ENCODE measurements at regions not wholly inside any gene's neighbourhood (a gene's known extent, or its start where the extent isn't known, plus 50 kb on each side); places are given as distances from the start of the nearest gene placed in this dataset.

- Histone ChIP-seq H3K4me2 (no peak overlapping the region), H3K27me3 (ENCODE audit: insufficient read depth) (no peaks in the 10 kb centered on the region), H3K4me1 (ENCODE audit: insufficient read depth) (no peaks in the 10 kb centered on the region), H3K36me3 (ENCODE audit: insufficient read depth) (no peaks in the 10 kb centered on the region), H3K4me3 (no peak overlapping the region), H2AFZ (no peak overlapping the region), H4K20me1 (replicated peaks; ENCODE audit: insufficient read depth) (no peaks in the 10 kb centered on the region; the same call in 1 of the 2 replicates), H3F3A (replicated peaks; ENCODE audit: low read depth) (no peaks in the 10 kb centered on the region), H3K27ac (ENCODE audit: low read depth) (no peak overlapping the region), H3K9me2 (ENCODE audit: insufficient read depth) (no peaks in the 10 kb centered on the region), H3K79me2 (replicated peaks; ENCODE audit: insufficient read depth) (no peaks in the 10 kb centered on the region)
- H3K4me3 Mint-ChIP-seq: no peak overlapping the region
- TF ChIP-seq ZNF114 (CRISPR knock-in tag; IDR thresholded peaks at IDR 0.05) (no peak), JUNB (IDR thresholded peaks at IDR 0.05; ENCODE audit: unreplicated experiment) (no peak), EZH2phosphoT487 (IDR thresholded peaks at IDR 0.05; ENCODE audit: unreplicated experiment) (no peak), STAT1 (IDR thresholded peaks at IDR 0.05; ENCODE audit: unreplicated experiment) (no peak), CTCF (conservative IDR thresholded peaks at IDR 0.05; ENCODE audit: low read depth in 2 of 2) (no peak), ZNF462 (CRISPR knock-in tag; IDR thresholded peaks at IDR 0.05) (no peak), CREB1 (CRISPR knock-in tag; IDR thresholded peaks at IDR 0.05; ENCODE audit: low read depth) (no peak), EZH2 (IDR thresholded peaks at IDR 0.05; ENCODE audit: low read depth, unreplicated experiment) (no peak), ZNF331 (CRISPR knock-in tag; IDR thresholded peaks at IDR 0.05; ENCODE audit: low read depth) (no peak), REST (IDR thresholded peaks at IDR 0.05; ENCODE audit: unreplicated experiment) (no peak), NANOG (IDR thresholded peaks at IDR 0.05; ENCODE audit: borderline replicate concordance) (no peak), POLR2AphosphoS5 (IDR thresholded peaks at IDR 0.05; ENCODE audit: low read depth) (no peak), ETS1 (IDR thresholded peaks at IDR 0.05) (no peak)
- H3K27ac Mint-ChIP-seq: no peak overlapping the region
- H3K27me3 Mint-ChIP-seq (ENCODE audit: insufficient read depth, low read depth, poor library complexity): no peaks in the 10 kb centered on the region
- no peaks in the 10 kb centered on the region for H3K36me3 Mint-ChIP-seq (ENCODE audit: low read depth)
- H3K4me1 Mint-ChIP-seq: peaks cover 6% of the 10 kb centered on the region
- ATAC-seq (no peak), DNase-seq (ENCODE audit: low spot score) (no peak)
- H3K9me3 Mint-ChIP-seq: no peaks in the 10 kb centered on the region
These were observed 123.0 kb upstream of the CCDC150 start for GRCh38 chr2:196516564-196516963.

All from GM23338 (cell line).